Lower lobe of right lung (tissue), 2 donors: ENCODE measurements at regions not wholly inside any gene's neighbourhood (a gene's known extent, or its start where the extent isn't known, plus 50 kb on each side); places are given as distances from the start of the nearest gene placed in this dataset.

Source experiments
- ATAC-seq, 2 donors: fragments of 200-7000 bp; cut with Tn5 transposase; one replicate each; pipeline ENCODE4 v1.9.1; 2020 to 2022; ENCODE audit warnings: mild to moderate bottlenecking in 2 of 2, moderate library complexity in 2 of 2
- DNase-seq: peaks from one replicate; pipeline ENCODE4 v3.0.0-alpha.2; 2020
- H3K27ac ChIP-seq: fragments of 200-600 bp; one replicate; pipeline ENCODE4 v1.8.0; 2022
- H3K27me3 ChIP-seq: fragments of 200-600 bp; one replicate; pipeline ENCODE4 v1.8.0; 2022; ENCODE audit warnings: low read depth
- H3K36me3 ChIP-seq: fragments of 200-600 bp; one replicate; pipeline ENCODE4 v1.8.0; 2022; ENCODE audit warnings: mild to moderate bottlenecking
- H3K4me1 ChIP-seq: fragments of 200-600 bp; one replicate; pipeline ENCODE4 v1.8.0; 2022
- H3K4me3 ChIP-seq: fragments of 200-600 bp; one replicate; pipeline ENCODE4 v1.8.0; 2022; ENCODE audit warnings: mild to moderate bottlenecking
- H3K9me3 ChIP-seq: fragments of 200-600 bp; one replicate; pipeline ENCODE4 v1.8.0; 2022
- CTCF ChIP-seq: fragments of 200-600 bp; IDR thresholded peaks from one replicate; pipeline ENCODE4 v1.8.0; 2022; ENCODE audit warnings: antibody characterized with exemption, mild to moderate bottlenecking
- intact Hi-C: fragments of 100-400 bp; cut with DNase I; formaldehyde crosslinking; loops from one replicate; pipeline ENCODE4 v1.11.0; 2022
- donor health status: DM: no; HTN: yes; CAD: no; lungs with severe emphysema.

GRCh38 chr2:228628682-228629081, 447.2 kb upstream of the SPHKAP start:
- DNase-seq (no peak), ATAC-seq (no peak)
- Histone ChIP-seq H3K4me3 (no peak overlapping the region), H3K4me1 (no peaks in the 10 kb centered on the region), H3K27me3 (no peaks in the 10 kb centered on the region), H3K27ac (no peak overlapping the region), H3K36me3 (no peaks in the 10 kb centered on the region), H3K9me3 (no peaks in the 10 kb centered on the region)
- intact Hi-C loops = no loop called here
- TF ChIP-seq CTCF = no peak

DNA sequence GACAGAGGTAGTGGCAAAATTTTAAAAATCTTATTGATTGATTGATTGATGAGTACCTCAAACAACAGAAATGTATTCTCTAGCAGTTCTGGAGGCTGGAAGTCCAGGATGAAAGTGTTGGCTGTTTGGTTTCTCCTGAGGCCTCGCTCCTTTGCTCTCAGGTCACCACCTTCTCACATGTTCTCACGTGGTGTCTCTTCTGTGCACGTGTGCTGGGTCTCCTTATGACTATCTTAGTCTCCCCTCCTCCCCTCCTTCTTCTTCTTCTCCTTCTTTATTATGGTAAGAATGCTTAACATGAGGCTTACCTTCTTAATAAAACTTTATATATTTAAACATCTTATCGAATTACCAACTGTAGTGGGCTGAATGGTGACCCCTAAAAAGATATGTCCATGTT, 446.0 kb upstream of the SPHKAP start:
- no peaks in the 10 kb centered on the region for H3K4me1 ChIP-seq
- no peak overlapping the region for H3K27ac ChIP-seq
- ATAC-seq = no peak
- no peak for TF ChIP-seq CTCF
- no peaks in the 10 kb centered on the region for H3K9me3 ChIP-seq
- H3K27me3 ChIP-seq = no peaks in the 10 kb centered on the region
- intact Hi-C loops = no loop called here
- no peak overlapping the region for H3K4me3 ChIP-seq
- DNase-seq = no peak
- H3K36me3 ChIP-seq = no peaks in the 10 kb centered on the region

DNA sequence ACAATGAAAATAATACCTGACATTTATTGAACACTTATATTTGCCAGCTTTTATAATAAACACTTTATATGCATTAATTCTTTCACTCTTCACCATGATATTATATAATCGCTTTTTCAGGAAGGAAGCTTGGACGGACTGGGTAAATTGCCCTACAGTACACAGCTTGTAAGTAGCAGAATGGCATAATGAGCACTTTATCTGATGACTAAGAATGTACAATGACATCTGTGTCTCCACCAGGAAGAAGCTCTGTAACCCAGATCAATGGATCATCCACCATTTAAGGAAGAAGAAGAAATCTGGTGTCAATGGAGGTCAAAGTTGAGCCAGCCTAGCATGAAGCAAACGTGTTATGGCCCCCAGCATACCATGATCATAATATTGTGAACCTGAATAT, 444.0 kb upstream of the SPHKAP start:
- no peaks in the 10 kb centered on the region for H3K4me1 ChIP-seq
- TF ChIP-seq CTCF = no peak
- ATAC-seq (no peak), DNase-seq (no peak)
- no peak overlapping the region for H3K27ac ChIP-seq
- no peak overlapping the region for H3K4me3 ChIP-seq
- no peaks in the 10 kb centered on the region for H3K9me3 ChIP-seq
- intact Hi-C loops = no loop called here
- no peaks in the 10 kb centered on the region for H3K36me3 ChIP-seq
- no peaks in the 10 kb centered on the region for H3K27me3 ChIP-seq

- ATAC-seq = no peak
- Histone ChIP-seq H3K36me3 (no peaks in the 10 kb centered on the region), H3K27ac (no peak overlapping the region), H3K9me3 (no peaks in the 10 kb centered on the region), H3K4me1 (no peaks in the 10 kb centered on the region), H3K27me3 (no peaks in the 10 kb centered on the region), H3K4me3 (no peak overlapping the region)
- intact Hi-C loops = no loop called here
- DNase-seq = no peak
- TF ChIP-seq CTCF = no peak
Observed at GRCh38 chr2:228624733-228625132, 443.2 kb upstream of the SPHKAP start.

DNA sequence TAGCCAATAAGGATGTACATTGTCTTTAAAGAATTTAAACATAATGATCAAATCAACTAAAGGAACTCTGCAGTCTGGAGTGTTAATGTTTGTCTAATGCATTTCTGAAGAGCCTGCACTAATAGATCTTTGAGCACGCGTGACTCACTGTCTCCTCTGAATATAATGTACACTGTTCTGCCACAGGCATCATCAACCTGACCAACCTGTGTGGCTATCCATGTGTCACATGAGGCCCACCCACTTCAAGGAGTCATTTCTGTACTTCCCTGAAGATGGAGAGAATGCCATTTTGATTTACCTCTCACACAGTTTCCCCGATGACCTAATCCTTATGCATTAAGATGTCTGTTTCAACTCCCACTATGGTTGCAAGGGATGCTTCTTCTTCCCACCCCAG, 434.0 kb upstream of the SPHKAP start:
- Histone ChIP-seq H3K4me1 (no peaks in the 10 kb centered on the region), H3K36me3 (no peaks in the 10 kb centered on the region), H3K27me3 (no peaks in the 10 kb centered on the region), H3K4me3 (no peak overlapping the region), H3K9me3 (no peaks in the 10 kb centered on the region), H3K27ac (no peak overlapping the region)
- TF ChIP-seq CTCF = no peak
- intact Hi-C loops = no loop called here
- no peak for ATAC-seq
- DNase-seq = no peak

DNA sequence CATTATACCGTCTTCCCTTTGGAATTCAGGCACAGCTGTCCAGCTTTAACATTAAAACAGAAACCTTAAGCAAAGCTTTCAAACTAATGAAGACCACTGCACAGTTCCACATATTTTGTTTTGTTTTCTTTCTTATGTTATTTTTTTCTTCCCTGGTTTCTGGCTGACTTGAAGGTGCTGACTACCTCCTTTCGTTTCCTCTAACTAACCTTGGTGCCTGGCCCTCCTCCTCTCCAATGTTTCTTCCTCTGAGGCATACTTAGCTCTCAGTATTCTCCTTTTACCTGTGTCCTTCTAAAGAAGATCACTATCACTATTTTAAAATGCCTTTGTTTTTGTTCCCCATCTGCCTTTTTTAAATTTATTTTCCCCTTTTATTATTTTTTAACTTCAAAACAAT, 433.3 kb upstream of the SPHKAP start:
- Histone ChIP-seq H3K27me3 (no peaks in the 10 kb centered on the region), H3K9me3 (no peaks in the 10 kb centered on the region), H3K36me3 (no peaks in the 10 kb centered on the region), H3K27ac (no peak overlapping the region), H3K4me1 (no peaks in the 10 kb centered on the region), H3K4me3 (no peak overlapping the region)
- ATAC-seq (no peak), DNase-seq (no peak)
- no peak for TF ChIP-seq CTCF
- intact Hi-C loops = no loop called here
